ENCODE measurements at regions not wholly inside any gene's neighbourhood (a gene's known extent, or its start where the extent isn't known, plus 50 kb on each side); places are given as distances from the start of the nearest gene placed in this dataset.
A peak's percentile ranks its signal among the peaks of the same experiment; 100 is the strongest.

GRCh38 chr13:111511805-111512504, 191.5 kb downstream of the TEX29 start:
- no peak for TF ChIP-seq POLR2A (IDR thresholded peaks at IDR 0.05)
- no peak for TF ChIP-seq CTCF (IDR thresholded peaks at IDR 0.05)
- H3K4me3 ChIP-seq (ENCODE audit: low read depth, poor library complexity, severe bottlenecking): no peak overlapping the region
- DNase-seq (ENCODE audit: low spot score in 2 of 2): peak in 1 of 2 donors; percentile 82
- intact Hi-C loops (cut with DNase I; ENCODE audit: low total_unique reads): no loop called here
- 75 to 76% methylated on average over 24 to 29 of the region's 29 CpGs for WGBS, 2 donors

GRCh38 chr13:111512707-111513106, 192.3 kb downstream of the TEX29 start:
- no peak overlapping the region for H3K4me3 ChIP-seq (ENCODE audit: low read depth, poor library complexity, severe bottlenecking)
- WGBS, 2 donors: 74 to 85% methylated on average over 13 of the region's 13 CpGs
- intact Hi-C loops (cut with DNase I; ENCODE audit: low total_unique reads): no loop called here
- peak in 1 of 2 donors; percentile 79 for DNase-seq (ENCODE audit: low spot score in 2 of 2)
- TF ChIP-seq POLR2A (IDR thresholded peaks at IDR 0.05) (no peak), CTCF (IDR thresholded peaks at IDR 0.05) (no peak)

GRCh38 chr13:111513766-111514609, 193.5 kb downstream of the TEX29 start:
- DNase-seq (ENCODE audit: low spot score in 2 of 2): peak in 1 of 2 donors; percentile 76
- 77 to 79% methylated on average over 30 to 31 of the region's 31 CpGs for WGBS, 2 donors
- no peak for TF ChIP-seq POLR2A (IDR thresholded peaks at IDR 0.05)
- TF ChIP-seq CTCF (IDR thresholded peaks at IDR 0.05): no peak
- intact Hi-C loops (cut with DNase I; ENCODE audit: low total_unique reads): no loop called here
- H3K4me3 ChIP-seq (ENCODE audit: low read depth, poor library complexity, severe bottlenecking): no peak overlapping the region

GRCh38 chr13:111514610-111515306, 194.3 kb downstream of the TEX29 start:
- H3K4me3 ChIP-seq (ENCODE audit: low read depth, poor library complexity, severe bottlenecking): no peak overlapping the region
- WGBS, 2 donors: 64 to 65% methylated on average over 24 of the region's 24 CpGs
- peak in 1 of 2 donors; percentile 72 for DNase-seq (ENCODE audit: low spot score in 2 of 2)
- TF ChIP-seq POLR2A (IDR thresholded peaks at IDR 0.05) (no peak), CTCF (IDR thresholded peaks at IDR 0.05) (no peak)
- intact Hi-C loops (cut with DNase I; ENCODE audit: low total_unique reads): no loop called here

GRCh38 chr13:111515307-111515617, 194.8 kb downstream of the TEX29 start:
- DNase-seq (ENCODE audit: low spot score in 2 of 2): no peak
- TF ChIP-seq POLR2A (IDR thresholded peaks at IDR 0.05) (no peak), CTCF (IDR thresholded peaks at IDR 0.05) (no peak)
- 62 to 75% methylated on average over 3 of the region's 3 CpGs for WGBS, 2 donors
- H3K4me3 ChIP-seq (ENCODE audit: low read depth, poor library complexity, severe bottlenecking): no peak overlapping the region
- intact Hi-C loops (cut with DNase I; ENCODE audit: low total_unique reads): no loop called here
